Osteoblast (primary cell): ENCODE measurements at regions not wholly inside any gene's neighbourhood (a gene's known extent, or its start where the extent isn't known, plus 50 kb on each side); places are given as distances from the start of the nearest gene placed in this dataset.

ENCODE experiments used
- DNase-seq: peaks from one replicate; pipeline ENCODE4 v3.0.0; 2011; ENCODE audit warnings: low spot score, mixed read lengths; ENCODE audit not compliant: insufficient read length; ENCODE audit errors: missing footprints
- H2AFZ ChIP-seq: 2 replicates; pipeline ENCODE4 v1.6.0; 2011; ENCODE audit warnings: mild to moderate bottlenecking, low read length
- H3K27ac ChIP-seq: 2 replicates; pipeline ENCODE4 v1.5.1; 2011; ENCODE audit warnings: mild to moderate bottlenecking, low read depth, low read length, moderate library complexity
- H3K27me3 ChIP-seq: 2 replicates; pipeline ENCODE4 v1.6.0; 2012; ENCODE audit warnings: mild to moderate bottlenecking, control low read depth, inconsistent platforms, low read length, moderate library complexity; ENCODE audit not compliant: insufficient read depth
- H3K36me3 ChIP-seq: 2 replicates; pipeline ENCODE4 v1.5.1; 2011; ENCODE audit warnings: mild to moderate bottlenecking, low read length, control low read depth, moderate library complexity; ENCODE audit not compliant: insufficient read depth
- H3K4me1 ChIP-seq: 2 replicates; pipeline ENCODE4 v1.5.1; 2011; ENCODE audit warnings: mild to moderate bottlenecking, low read length, control low read depth, moderate library complexity; ENCODE audit not compliant: insufficient read depth
- H3K4me2 ChIP-seq: 2 replicates; pipeline ENCODE4 v1.6.0; 2011; ENCODE audit warnings: mild to moderate bottlenecking, low read length; ENCODE audit not compliant: insufficient read depth
- H3K4me3 ChIP-seq: fragments of 200-600 bp; sonication (generic); 3 replicates; pipeline ENCODE4 v1.5.1; 2012; ENCODE audit warnings: mild to moderate bottlenecking, low read length, inconsistent platforms; ENCODE audit not compliant: insufficient read depth
- H3K79me2 ChIP-seq: 2 replicates; pipeline ENCODE4 v1.6.0; 2012; ENCODE audit warnings: mild to moderate bottlenecking, low read length, control low read depth, inconsistent platforms; ENCODE audit not compliant: insufficient read depth
- H3K9me3 ChIP-seq: 2 replicates; pipeline ENCODE4 v1.5.1; 2011; ENCODE audit warnings: low read depth, low read length, control low read depth
- H4K20me1 ChIP-seq: 2 replicates; pipeline ENCODE4 v1.6.0; 2012; ENCODE audit warnings: mild to moderate bottlenecking, low read length, control low read depth; ENCODE audit not compliant: insufficient read depth
- TF ChIP-seq, protein P1 (sequence below): IDR thresholded peaks from 2 replicates; pipeline ENCODE4 v1.5.1; 2011; ENCODE audit warnings: mild to moderate bottlenecking, low read depth, low read length, moderate library complexity; ENCODE audit errors: extremely low read depth

DNA sequence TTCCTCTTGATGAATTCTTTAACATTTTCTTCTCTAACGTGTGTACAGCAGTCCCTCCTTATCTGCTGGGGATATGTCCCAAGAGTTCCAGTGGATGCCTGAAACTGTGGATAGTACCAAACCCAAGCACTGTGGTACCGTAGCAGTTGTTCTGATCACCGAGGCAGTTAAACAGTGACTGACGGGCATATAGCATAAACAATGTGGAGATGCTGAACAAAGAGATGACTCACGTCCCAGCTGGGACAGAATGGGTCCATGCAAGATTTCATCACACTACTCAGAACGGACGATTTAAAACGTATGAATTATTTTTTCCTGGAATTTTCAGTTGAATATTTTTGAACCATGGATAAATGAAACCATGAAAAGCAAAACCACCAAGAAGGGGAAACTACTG is 54.5 kb upstream of the SPAG16 start:
- Histone ChIP-seq H4K20me1 (no peaks in the 10 kb centered on the region), H3K4me2 (peak overlapping the region; percentile 59), H3K27ac (no peak overlapping the region), H3K36me3 (no peaks in the 10 kb centered on the region), H3K4me3 (peak overlapping the region; percentile 18), H2AFZ (peak overlapping the region; percentile 39), H3K4me1 (peaks cover 8% of the 10 kb centered on the region), H3K27me3 (no peaks in the 10 kb centered on the region), H3K79me2 (no peaks in the 10 kb centered on the region), H3K9me3 (no peaks in the 10 kb centered on the region)
- no peak for DNase-seq
- TF ChIP-seq, protein P1, sequence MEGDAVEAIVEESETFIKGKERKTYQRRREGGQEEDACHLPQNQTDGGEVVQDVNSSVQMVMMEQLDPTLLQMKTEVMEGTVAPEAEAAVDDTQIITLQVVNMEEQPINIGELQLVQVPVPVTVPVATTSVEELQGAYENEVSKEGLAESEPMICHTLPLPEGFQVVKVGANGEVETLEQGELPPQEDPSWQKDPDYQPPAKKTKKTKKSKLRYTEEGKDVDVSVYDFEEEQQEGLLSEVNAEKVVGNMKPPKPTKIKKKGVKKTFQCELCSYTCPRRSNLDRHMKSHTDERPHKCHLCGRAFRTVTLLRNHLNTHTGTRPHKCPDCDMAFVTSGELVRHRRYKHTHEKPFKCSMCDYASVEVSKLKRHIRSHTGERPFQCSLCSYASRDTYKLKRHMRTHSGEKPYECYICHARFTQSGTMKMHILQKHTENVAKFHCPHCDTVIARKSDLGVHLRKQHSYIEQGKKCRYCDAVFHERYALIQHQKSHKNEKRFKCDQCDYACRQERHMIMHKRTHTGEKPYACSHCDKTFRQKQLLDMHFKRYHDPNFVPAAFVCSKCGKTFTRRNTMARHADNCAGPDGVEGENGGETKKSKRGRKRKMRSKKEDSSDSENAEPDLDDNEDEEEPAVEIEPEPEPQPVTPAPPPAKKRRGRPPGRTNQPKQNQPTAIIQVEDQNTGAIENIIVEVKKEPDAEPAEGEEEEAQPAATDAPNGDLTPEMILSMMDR: no peak

DNA sequence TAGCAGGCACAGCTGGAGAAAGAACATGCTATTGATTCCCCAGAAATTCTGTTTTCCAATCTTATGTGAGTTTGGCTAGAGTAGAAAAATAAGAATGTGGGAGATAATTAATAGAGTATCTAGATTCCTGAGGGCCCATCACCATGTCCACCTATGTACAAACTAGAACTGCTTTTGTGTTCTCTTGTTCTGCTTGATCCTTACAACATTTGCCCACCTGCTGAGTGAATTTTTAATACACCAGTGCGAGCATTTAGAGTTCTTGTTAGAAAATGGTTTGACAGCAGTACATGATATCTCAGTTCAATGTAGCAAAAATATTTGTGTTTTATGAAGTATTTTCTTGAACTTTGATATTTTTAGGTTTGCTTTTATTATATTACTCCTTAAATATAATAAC is 52.3 kb upstream of the SPAG16 start:
- TF ChIP-seq, protein P1: no peak
- Histone ChIP-seq H3K4me2 (no peak overlapping the region), H4K20me1 (no peaks in the 10 kb centered on the region), H3K27me3 (no peaks in the 10 kb centered on the region), H3K9me3 (no peaks in the 10 kb centered on the region), H3K27ac (no peak overlapping the region), H2AFZ (no peak overlapping the region), H3K4me3 (no peak overlapping the region), H3K4me1 (peaks cover 14% of the 10 kb centered on the region), H3K36me3 (no peaks in the 10 kb centered on the region), H3K79me2 (no peaks in the 10 kb centered on the region)
- DNase-seq: no peak

DNA sequence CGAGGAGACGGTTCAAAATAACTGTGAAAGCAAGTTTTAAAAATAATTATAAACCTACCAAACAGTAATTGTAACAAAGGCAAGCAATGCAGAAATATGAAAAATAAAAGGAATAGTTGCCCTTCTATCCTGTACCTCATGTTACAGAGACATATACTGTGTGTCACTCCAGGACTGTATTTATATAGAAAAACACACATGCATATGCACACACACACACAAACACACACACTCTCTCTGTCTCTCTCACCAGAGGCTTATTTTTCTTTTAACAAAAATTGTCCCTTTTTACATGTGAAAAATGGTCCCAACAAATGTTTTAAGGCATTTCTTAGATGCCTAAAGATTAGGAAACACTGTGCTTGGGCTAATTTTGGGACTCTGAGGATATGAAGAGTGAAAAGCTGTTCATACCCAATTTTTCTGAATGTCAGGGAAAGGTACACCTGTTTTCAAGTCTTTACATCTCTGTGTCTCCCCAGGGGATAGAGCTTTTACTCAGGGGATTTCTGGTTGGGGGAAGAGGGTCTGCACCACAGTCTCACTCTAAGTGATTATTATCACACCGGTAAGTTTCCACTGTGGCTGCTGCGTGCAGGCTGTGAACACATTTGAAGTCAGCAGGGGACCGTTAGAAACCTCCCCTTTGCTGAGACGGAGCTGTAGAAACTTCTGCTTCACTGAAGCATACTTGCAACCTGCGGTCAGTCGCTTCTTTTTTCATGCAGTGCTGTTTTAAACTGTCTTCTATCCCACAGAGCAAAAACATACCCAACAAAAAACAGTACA is 51.4 kb upstream of the SPAG16 start:
- Histone ChIP-seq H3K79me2 (no peaks in the 10 kb centered on the region), H3K4me1 (peaks cover 23% of the 10 kb centered on the region), H3K27ac (no peak overlapping the region), H3K27me3 (no peaks in the 10 kb centered on the region), H4K20me1 (no peaks in the 10 kb centered on the region), H3K9me3 (no peaks in the 10 kb centered on the region), H2AFZ (peak overlapping the region; percentile 72), H3K36me3 (no peaks in the 10 kb centered on the region), H3K4me3 (peak overlapping the region; percentile 13), H3K4me2 (peak overlapping the region; percentile 50)
- no peak for DNase-seq
- TF ChIP-seq, protein P1: no peak

DNA sequence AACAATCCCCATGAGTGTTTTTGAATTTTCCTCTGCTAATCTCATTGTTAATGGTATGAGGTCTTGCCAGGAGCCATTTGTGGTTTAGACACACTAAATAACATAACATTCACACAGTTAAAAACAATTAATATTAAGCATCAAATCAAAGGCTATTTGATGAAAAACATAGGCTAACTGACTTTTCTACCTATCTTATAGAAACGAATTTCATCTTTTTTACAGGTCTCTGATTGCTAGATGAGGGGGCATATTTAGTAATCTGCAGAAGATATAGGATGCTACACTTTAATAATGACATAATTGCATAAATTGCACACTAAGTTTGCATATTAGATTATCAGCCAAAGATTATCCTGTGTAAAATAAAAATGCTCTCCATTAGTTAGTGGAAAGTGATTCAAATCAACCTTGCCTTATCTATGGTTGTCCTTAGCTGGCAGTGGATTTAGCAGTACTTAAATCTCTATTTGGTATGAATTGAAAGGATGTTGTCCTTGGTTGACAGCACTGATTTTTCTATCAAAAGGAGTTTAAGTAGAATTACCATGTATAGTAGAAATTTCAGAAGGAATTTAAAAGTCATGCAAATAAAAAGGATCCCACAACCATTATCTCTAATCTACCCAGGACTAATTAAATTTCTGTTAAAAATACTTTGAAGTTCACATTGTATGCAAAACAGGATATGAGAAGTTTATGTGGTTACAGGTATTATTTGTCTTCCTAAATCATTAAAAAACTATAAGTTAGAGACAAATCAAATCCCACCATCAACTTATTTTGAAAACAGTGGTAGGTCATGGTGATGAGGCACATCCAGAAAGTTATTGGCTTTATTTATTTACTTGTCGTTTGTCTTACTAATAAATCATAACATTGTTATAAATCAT is 50.6 kb upstream of the SPAG16 start:
- DNase-seq: no peak
- Histone ChIP-seq H2AFZ (peak overlapping the region; percentile 72), H3K4me1 (peaks cover 31% of the 10 kb centered on the region), H3K79me2 (no peaks in the 10 kb centered on the region), H3K9me3 (no peaks in the 10 kb centered on the region), H3K4me3 (peak overlapping the region; percentile 13), H3K27me3 (no peaks in the 10 kb centered on the region), H3K4me2 (peak overlapping the region; percentile 50), H3K27ac (no peak overlapping the region), H4K20me1 (no peaks in the 10 kb centered on the region), H3K36me3 (no peaks in the 10 kb centered on the region)
- TF ChIP-seq, protein P1: no peak
